ENCODE measurements at regions not wholly inside any gene's neighbourhood (a gene's known extent, or its start where the extent isn't known, plus 50 kb on each side); places are given as distances from the start of the nearest gene placed in this dataset.
A peak's percentile ranks its signal among the peaks of the same experiment; 100 is the strongest.

DNA sequence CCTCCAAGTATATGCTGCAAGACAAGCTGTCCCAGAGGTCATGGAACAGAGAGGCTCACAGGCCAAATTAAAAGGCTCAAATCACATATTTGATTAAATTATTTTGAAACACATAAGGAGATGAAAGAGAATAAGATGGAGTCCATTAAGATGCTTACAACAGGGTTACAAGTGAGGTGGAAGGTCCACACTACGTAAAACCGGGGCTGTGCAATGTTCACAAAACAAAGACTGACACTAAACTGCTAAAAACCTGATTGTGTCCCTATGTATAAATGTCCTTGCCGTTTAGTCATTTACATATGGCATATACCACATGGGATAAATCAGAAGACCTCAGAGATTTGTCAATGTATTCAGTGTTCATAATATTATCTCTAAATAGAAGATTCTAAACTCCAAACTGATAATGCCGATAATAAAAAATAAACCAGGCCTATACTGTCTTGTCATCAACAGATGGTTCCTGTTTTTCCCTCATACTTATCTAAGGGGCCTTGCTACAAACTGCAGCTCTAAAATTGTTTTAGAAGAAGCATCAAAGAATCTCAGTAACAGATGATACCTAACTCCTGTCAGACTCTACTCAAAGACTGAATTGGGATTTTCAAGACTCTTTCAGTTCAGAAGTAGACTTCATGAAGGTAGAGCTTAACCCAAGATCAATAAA lies 51.8 kb upstream of the RIPOR2 start:
- DNase-seq (ENCODE audit: low read depth) = no peak

DNA sequence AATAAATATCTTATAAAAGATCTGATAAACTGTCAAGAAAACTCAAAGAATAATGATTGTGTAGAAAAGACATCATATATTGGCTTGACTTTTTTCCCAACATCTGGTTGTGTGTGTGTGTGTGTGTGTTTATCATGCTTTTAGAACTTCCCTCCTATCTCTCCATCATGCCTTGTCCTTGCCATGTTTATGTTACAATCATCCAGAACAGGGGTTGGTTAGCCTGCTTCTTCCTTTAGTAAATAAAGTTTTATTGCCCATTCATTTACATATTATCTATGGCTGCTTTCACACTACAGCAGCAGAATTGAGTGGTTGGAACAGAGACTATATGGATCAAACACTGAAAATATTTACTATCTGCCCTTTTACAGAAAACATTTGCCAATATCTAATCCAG lies 52.8 kb upstream of the RIPOR2 start:
- no peak for DNase-seq (ENCODE audit: low read depth)

DNA sequence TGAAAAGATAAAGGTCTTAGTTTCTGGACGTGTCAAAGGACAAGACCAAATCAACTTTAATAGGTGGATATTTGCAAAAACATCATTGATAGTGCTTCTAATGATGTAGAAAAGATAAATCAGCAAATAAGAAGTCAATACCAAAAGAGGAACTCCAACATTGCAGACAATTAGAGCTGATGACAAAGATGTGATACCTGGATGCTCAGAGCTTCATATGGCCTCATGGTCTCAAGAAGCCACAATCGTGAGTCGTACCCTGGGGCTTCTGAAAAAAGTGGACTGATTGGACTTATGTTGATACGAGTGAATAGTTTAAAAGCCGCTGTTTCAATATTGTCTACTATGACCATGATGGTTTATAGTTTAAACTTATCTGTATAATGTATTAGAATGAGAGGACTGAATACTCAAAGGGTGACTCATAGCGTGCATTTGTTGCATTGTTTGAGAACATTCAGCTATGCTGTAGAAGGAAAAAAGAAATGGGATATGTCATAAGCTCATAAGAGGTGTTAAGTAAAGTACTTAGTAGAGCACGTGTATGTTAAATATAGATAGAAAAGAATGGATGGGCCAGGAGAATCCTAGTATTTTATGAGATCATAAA lies 54.6 kb upstream of the RIPOR2 start:
- DNase-seq (ENCODE audit: low read depth) = no peak

DNA sequence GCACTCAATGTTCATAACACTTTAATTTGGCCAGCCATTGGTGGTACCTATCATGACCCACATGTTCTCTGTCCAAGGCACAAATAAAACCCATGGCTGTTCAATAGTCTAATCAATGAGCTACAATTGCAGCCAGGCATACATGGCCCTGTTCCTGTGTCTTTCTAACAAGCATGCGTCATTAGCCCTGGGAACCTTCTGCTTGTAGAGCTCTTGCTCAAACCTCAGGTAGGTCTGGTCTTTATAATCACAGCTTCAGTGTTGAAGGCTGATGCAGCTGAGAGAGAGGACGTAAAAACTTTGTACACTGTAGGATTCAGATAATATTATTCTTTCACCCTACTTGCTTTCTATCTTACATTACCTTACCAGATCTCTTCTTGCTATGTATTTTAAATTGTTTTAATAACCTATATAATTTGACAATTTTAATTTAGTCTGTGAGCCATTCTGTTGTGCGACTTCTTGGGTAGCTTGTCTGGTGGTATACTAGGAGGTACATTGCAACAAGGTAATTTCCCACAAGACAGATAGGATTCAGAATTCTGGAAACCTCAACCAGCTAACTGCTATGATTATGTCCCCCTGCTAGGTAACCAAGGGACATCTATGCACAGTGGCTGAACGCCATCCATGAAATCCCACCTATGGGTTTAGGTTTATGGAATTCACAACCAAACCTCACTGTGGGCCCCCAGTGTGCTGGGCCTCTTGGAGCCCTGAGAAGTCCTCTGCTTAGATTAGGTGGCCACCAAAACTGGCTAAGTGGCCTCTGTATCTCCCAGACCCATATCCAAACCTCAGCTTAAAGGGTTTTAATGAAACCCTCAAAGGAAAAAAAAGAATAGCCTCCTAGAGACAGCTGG lies 55.4 kb upstream of the RIPOR2 start:
- no peak for DNase-seq (ENCODE audit: low read depth)

DNA sequence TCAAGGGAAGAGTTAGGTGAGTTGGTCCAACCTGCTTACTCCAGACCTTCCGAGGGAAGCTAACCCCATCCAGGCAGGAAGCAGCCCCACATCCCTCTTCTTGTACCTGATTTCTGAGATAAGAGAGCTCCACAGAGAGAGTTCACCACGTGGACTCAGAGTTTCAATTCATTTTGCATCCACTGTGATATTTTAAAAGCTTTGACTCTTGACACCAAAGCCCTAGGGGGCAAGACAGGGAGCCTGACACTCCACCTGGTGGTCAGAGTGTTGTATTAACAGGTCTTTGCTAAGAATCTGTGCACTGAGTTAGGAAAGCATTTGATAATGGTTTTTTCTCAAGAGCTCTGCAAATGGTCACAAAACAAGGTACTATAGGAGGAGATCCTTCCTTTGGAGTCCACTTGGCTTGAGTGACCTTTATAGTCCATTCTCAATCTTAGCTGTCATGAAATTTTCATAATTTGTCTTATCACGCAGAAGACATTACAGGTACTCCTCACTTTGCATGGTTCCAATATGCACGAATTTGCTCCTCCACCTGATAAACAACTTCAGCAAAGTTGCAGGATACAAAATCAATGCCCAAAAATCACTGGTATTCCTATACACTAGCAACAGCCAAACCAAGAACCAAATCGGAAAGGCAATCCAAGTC lies 56.2 kb upstream of the RIPOR2 start:
- DNase-seq (ENCODE audit: low read depth) = no peak

DNA sequence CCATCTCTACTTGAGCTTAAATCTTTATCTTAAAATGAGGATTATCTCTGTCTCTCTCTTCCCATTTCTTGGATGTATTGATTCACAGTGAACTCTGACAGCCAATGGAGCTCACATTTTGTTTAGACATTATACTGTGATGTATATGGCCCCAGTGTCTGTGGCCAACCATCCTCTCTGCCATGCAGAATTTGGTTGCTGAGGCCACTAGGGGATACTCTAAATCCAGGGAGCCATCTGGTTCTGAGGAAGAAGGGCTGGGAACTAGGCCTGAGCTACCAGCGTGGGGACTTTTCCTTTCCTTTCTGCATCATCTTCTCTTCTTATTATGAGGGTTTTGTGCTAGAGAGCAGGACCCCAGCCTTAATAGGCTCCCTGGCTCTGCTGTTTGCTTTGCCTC lies 59.1 kb upstream of the RIPOR2 start:
- no peak for DNase-seq (ENCODE audit: low read depth)

DNA sequence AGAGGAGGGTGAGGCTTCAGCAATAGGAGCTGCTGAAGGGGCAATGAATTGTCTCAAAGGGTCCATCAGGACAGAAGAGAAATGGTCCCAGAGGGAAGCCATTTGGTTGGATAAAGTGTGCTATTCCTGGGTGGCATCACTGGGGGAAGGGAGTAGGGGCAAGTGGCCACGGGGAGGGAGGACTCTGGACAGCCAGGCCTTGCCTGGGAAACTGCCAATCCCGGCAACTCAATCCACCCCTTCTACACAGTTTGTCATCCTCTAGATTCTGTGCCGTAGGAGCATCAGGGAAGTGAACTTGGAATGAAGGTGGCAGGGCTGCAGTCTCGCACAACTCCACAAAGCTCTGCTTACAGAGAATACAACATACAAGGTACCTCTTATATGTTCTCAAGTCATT lies 59.5 kb upstream of the RIPOR2 start:
- no peak for DNase-seq (ENCODE audit: low read depth)

DNA sequence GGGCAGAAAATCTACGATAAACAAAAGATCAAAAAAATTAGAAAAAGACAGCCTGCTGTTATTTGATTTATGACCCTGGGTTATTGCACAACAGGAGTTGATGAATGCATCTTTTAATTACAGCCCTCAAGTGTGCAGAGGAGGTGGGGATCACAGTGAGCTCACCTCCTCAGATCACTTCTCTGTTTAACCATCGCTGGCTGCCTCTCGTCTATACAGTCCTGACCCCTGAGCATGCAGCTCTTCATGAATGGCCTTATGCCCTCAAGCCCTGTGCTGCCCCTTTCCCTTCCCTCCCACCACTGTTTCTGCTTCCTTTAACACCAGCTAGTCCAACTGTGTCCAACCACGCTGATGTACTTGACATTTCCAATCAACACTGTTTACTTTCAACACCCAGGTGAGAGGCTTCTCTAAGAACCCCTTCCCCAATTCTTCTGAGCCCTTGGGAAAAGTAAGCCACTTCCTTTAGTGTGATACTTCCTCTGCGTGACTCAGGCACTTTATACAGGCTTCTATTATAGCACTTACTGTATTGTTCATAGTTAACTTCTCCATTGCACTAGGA lies 60.6 kb upstream of the RIPOR2 start:
- no peak for DNase-seq (ENCODE audit: low read depth)

DNA sequence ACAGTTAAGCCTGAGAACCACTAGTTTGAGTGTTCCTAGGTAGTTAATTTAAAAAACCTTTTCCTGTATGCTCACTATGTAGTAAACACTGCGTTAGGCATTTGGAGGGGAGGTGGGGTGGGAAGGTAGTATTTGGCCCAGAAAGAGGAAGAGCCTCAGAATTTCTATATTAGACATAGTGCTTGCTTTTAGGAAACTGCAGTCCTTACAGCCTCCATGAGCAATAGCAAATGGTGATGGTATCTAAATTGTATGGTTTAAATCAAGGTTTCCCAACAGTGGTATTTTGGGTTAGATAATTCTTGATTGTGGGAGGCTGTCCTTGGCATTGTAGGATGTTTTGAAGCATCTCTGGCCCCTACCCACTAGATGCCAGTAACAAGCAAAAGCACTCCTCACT lies 61.5 kb upstream of the RIPOR2 start:
- no peak for DNase-seq (ENCODE audit: low read depth)

DNA sequence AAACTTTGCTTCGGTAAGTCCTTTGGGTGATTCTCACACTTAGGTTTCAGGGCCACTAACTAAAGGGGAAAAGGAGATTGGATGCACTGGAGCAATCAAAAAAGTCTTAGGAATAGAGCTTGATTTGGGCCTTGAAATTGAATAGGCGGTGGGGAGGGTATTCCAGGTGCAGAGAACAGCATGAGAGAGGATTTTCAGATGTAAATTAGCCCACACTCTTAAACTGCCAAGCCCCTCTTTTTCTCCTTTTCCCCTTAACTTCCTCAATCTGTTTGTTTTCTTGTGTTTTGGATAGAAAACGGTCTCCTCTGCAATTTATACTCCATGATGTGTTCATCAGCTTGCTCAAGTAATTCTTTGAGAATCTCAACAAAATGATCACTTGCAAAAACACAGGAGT lies 62.1 kb upstream of the RIPOR2 start:
- DNase-seq (ENCODE audit: low read depth) = no peak

DNA sequence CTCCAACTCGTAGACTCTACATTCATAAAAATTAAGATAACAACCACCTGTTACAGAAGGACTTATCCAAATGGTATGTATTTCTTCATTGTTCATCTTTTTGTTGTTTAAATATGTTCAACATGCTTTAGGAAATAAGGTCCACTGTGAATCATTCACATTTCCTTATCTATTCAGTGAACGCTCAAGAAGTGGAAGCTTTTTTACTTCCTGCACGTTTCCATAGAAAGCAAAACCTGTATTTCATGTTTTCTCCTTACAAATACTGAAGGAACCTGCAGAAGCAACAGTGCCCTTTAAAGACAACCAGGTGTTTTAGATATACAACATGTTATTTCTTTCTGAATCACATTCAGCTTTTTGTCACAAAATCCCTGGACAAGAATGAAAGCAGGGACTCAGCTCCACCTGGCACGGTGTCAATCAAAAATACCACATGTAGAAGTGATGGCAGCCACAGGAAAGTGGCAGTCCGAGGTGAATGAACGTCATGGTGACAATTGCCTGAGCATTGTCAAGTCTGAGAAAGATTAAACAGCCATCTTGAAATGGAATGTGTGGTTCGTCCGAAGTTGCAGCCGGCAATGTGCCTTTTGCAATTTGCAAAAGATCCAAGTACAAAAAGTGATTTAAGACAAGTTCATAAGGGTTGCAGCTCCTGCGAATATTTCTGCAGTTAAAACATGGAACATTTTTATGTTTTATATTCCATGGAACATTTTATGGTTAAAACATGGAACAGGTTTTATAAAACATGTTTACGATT lies 66.7 kb upstream of the RIPOR2 start:
- DNase-seq (ENCODE audit: low read depth) = no peak

DNA sequence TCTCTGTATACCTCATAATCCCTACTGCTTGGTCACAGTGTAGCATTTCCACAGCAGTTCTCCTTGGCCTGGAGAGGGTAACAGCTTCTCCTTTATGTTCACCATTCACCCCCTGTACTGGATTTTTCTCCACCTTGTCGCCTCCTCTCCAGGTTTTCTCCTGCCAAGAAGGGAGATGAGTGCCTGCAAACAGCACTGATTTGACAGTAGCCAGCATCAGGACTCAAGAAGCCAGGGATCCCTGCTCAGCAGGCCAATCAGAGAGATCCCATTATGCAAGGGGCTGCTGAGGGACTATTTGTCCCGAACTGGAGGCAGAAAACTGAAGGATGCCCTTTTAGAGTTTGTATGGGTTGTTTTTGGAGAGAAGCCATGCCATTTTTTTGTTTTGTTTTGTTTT lies 68.6 kb upstream of the RIPOR2 start:
- DNase-seq (ENCODE audit: low read depth) = no peak

DNA sequence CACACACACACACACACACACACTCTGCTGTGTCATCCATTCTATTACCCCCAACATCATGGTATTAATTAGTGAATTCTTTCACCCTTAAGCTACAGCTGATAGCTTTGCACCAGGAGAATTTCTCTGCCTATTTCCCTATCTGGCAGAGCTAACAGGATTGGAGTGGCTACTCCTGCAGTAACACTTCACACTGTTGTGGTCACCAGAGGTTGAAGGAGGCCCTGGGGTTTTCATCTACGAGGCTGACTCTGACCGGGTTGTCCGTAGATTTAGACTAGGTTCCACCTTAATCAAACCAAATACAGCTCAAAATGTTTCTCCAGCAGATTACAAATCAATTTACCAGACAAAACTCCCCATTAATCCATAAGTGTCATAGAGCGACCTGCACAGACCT lies 69.2 kb upstream of the RIPOR2 start:
- no peak for DNase-seq (ENCODE audit: low read depth)

DNA sequence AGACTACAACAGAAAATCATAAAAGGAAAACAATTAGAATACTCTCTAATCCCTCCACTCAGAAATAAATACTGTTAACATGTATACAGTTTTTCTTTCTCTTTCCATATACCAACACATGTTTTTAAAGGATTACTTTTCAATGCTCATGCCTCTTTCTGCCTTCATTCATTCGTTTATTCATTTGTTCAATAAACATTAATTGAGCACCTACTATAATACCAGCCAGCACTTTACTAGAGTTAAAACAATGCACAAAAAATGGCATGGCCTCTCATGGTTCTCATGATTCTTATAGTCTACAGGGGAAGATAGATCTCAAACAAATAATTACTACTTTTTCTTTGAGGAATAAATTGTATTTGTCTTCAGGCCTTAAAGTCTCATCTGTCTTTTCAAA lies 70.3 kb upstream of the RIPOR2 start:
- DNase-seq (ENCODE audit: low read depth) = no peak

DNA sequence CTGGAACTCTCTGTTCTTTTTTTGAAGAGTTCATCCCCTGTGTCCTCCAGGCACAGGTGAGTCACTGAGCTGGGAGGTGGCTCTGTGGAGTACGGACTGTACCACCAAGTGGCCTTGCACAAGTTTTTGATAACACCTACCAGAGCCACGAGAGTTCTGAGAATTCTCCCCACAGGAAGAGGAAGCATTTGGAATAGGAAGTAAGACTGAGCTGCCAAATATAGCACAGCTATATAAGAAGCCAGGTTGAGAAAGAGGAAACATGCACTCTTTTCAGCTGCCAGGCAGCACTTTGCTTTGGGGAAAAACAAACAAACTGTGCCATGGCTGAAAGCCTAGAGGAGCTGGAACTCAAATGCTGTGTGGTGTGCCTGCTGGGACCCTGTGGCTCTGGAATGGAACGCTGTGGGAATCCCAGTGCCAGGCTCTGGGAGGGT lies 70.8 kb upstream of the RIPOR2 start:
- DNase-seq (ENCODE audit: low read depth) = no peak

DNA sequence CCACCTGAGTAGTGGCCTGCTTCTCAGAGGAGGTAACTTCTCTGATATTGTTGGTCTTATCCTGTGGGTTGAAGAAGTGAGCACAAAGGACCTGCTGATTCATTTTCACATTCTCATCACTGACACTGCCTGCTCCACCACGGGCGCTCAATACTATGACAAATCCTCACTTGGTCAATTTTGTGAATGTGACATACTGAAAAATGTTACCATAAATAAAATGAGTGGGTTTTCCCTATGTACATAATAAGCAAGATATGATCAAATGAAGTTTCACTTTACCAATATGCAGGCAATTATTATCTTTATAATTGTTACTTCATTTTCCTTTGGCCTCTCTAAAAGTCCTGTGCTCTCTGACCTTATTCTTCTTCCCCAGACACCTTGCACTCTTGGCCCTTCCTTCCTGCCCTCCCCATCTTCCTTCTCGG lies 71.5 kb upstream of the RIPOR2 start:
- DNase-seq (ENCODE audit: low read depth) = no peak

DNA sequence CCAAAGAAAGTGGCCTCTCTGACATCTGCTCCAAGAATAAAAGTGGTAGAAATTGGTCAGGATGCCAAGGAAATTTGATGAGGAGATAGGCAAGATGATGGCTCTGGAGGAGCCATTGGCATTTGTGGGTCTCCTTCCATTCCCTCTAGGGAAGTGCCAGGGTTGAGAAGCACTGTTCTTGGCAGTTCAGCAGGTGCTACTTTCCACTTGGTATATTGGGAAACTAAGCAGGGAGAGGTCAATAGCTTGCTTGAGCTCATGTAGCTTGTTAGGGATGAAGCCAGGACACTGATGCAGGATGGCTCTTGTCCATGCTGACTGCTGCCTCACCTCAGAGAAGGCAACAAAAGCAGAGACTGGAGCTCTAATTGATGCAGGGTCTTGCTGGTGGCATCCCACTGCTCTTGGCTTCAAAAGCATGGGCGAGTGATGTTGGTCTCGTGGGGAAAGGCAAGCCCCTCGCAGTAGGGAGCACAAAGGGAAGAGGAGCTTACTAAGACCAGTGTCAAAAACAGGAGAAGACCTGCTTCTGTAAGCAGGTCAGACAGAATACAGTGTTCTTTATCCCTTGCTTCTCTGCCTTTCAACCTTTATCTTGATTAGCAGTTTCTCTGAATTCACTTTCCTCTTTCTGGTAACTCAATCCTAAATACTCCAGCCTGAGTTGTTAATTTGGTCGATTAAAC lies 73.1 kb upstream of the RIPOR2 start:
- DNase-seq (ENCODE audit: low read depth) = no peak

DNA sequence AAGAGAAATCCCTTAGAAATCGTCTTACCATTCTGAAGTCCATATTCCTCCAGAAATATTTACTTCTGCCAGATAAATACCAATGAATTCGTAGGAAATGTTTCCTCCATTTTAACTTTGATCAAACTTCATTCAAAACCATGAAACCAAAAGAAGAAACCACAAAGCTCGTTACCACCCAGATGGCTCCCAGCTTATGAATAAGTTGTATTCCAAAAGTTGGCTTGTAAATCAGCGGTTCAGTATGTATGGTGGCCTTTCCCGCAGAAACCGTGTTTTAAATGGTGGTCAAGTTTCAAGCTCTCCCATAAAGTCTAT lies 73.6 kb upstream of the RIPOR2 start:
- DNase-seq (ENCODE audit: low read depth) = no peak

DNA sequence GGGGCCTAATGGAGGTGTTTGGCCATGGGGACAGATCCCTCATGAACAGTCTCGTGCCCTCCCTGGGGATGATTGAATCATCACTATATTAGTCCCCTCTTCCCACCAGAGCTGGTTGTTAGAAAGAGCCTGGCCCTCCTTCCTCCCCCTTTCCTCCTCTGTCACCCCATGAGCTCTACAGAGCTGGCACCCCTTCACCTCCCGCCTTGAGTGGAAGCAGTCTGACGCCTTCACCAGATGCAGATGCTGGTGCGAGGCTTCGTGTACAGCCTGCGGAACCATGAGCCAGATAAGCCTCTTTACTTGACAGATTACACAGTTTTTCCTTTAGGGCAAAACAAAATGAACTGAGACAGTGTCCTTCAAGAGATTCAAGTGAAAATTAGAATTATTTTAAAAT lies 74.4 kb upstream of the RIPOR2 start:
- DNase-seq (ENCODE audit: low read depth) = no peak

DNA sequence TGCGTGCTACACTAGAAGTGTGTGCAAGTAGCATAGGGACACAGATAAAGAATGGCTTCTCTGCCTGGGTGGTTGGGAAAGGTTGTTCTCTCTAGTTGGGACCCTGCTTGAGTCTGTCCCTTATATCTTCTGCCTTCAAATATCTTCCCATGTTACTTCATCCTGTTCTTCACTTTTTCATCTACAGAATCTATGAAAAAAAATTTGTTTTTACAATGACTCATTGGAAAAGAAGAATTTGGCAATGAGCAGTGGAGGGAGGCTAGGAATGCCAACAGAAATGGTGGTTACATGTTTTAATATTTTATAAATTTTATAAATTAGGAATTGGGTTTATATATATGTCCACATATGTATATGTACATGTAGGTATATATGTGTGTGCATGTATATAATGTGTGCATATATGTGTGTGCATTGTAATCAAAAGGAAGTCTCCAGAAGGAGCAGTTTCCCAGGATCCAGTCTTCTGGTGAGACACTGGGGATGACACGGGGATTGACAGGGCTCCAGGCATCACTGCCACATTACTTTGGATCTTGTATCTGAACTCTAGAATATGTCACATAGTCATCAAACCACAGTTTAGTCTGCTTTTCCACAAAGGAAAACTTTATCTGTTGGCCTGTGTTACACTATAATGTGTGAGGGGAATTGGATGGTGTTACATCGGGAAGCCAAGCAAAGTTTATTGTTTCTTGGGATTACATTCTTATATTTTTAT lies 75.3 kb upstream of the RIPOR2 start:
- no peak for DNase-seq (ENCODE audit: low read depth)

DNA sequence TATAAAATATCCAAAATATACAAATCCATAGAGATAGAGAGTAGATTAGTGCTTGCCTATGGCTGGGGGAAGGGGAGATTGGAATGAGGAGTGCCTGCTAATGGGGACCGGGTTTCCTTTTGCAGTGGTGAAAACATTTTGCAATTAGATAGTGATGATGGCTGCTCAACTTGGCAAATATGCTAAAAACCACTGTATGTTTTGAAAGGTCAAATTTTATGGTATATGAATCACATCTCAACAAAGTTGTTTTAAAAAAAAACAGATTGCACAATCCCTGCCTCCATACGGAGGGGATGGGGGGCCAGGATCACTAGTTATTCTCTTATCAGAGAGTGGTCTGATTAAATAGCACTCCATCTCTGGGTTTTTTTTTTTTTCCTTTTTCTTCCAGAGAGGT lies 76.9 kb upstream of the RIPOR2 start:
- peak; percentile 55 for DNase-seq (ENCODE audit: low read depth)
